Upper lobe of right lung (tissue), 1 donor: ENCODE measurements at regions not wholly inside any gene's neighbourhood (a gene's known extent, or its start where the extent isn't known, plus 50 kb on each side); places are given as distances from the start of the nearest gene placed in this dataset.

Source experiments
- ATAC-seq: fragments of 200-7000 bp; cut with Tn5 transposase; one replicate; pipeline ENCODE4 v1.9.1; 2020; ENCODE audit warnings: mild to moderate bottlenecking, moderate library complexity
- DNase-seq: peaks from one replicate; pipeline ENCODE4 v3.0.0-alpha.2; 2020
- H3K27ac ChIP-seq: fragments of 200-600 bp; one replicate; pipeline ENCODE4 v1.8.0; 2022
- H3K27me3 ChIP-seq: fragments of 200-600 bp; one replicate; pipeline ENCODE4 v1.8.0; 2022; ENCODE audit warnings: mild to moderate bottlenecking
- H3K36me3 ChIP-seq: fragments of 200-600 bp; one replicate; pipeline ENCODE4 v1.8.0; 2022
- H3K4me1 ChIP-seq: fragments of 200-600 bp; one replicate; pipeline ENCODE4 v1.8.0; 2022
- H3K4me3 ChIP-seq: fragments of 200-600 bp; one replicate; pipeline ENCODE4 v1.8.0; 2022; ENCODE audit warnings: mild to moderate bottlenecking
- H3K9me3 ChIP-seq: fragments of 200-600 bp; one replicate; pipeline ENCODE4 v1.8.0; 2022
- CTCF ChIP-seq: fragments of 200-600 bp; IDR thresholded peaks from one replicate; pipeline ENCODE4 v1.8.0; 2022; ENCODE audit warnings: antibody characterized with exemption
- intact Hi-C: fragments of 100-400 bp; cut with DNase I; formaldehyde crosslinking; loops from one replicate; pipeline ENCODE4 v1.11.0; 2022
- donor health status: DM: no; HTN: yes; CAD: no; lungs with severe emphysema.

GRCh38 chr16:6708576-6709215 is 623.9 kb upstream of the RBFOX1 start:
- H3K4me1 ChIP-seq: no peaks in the 10 kb centered on the region
- no peaks in the 10 kb centered on the region for H3K36me3 ChIP-seq
- no peaks in the 10 kb centered on the region for H3K27me3 ChIP-seq
- no peak overlapping the region for H3K27ac ChIP-seq
- DNase-seq (no peak), ATAC-seq (no peak)
- H3K4me3 ChIP-seq: no peak overlapping the region
- TF ChIP-seq CTCF: no peak
- intact Hi-C loops: no loop called here
- no peaks in the 10 kb centered on the region for H3K9me3 ChIP-seq

GRCh38 chr16:6704306-6704930 is 628.2 kb upstream of the RBFOX1 start:
- Histone ChIP-seq H3K4me1 (no peaks in the 10 kb centered on the region), H3K4me3 (no peak overlapping the region), H3K9me3 (no peaks in the 10 kb centered on the region), H3K27ac (no peak overlapping the region), H3K27me3 (no peaks in the 10 kb centered on the region), H3K36me3 (no peaks in the 10 kb centered on the region)
- intact Hi-C loops: no loop called here
- TF ChIP-seq CTCF: no peak
- no peak for DNase-seq
- no peak for ATAC-seq

GRCh38 chr16:6701096-6701495 is 631.5 kb upstream of the RBFOX1 start:
- Histone ChIP-seq H3K27me3 (no peaks in the 10 kb centered on the region), H3K27ac (no peak overlapping the region), H3K36me3 (no peaks in the 10 kb centered on the region), H3K4me1 (no peaks in the 10 kb centered on the region), H3K9me3 (no peaks in the 10 kb centered on the region), H3K4me3 (no peak overlapping the region)
- DNase-seq (no peak), ATAC-seq (no peak)
- TF ChIP-seq CTCF: no peak
- intact Hi-C loops: no loop called here

- H3K9me3 ChIP-seq: no peaks in the 10 kb centered on the region
- ATAC-seq (no peak), DNase-seq (no peak)
- intact Hi-C loops: no loop called here
- no peaks in the 10 kb centered on the region for H3K36me3 ChIP-seq
- H3K4me3 ChIP-seq: no peak overlapping the region
- no peak overlapping the region for H3K27ac ChIP-seq
- no peaks in the 10 kb centered on the region for H3K27me3 ChIP-seq
- no peaks in the 10 kb centered on the region for H3K4me1 ChIP-seq
- TF ChIP-seq CTCF: no peak
These were observed 634.1 kb upstream of the RBFOX1 start for GRCh38 chr16:6698548-6698947.

GRCh38 chr16:6695666-6696065 is 637.0 kb upstream of the RBFOX1 start:
- Histone ChIP-seq H3K27ac (no peak overlapping the region), H3K27me3 (peaks cover 7% of the 10 kb centered on the region), H3K9me3 (no peaks in the 10 kb centered on the region), H3K4me1 (no peaks in the 10 kb centered on the region), H3K4me3 (no peak overlapping the region), H3K36me3 (no peaks in the 10 kb centered on the region)
- no peak for ATAC-seq
- intact Hi-C loops: no loop called here
- DNase-seq: no peak
- TF ChIP-seq CTCF: no peak
